A673 (cell line): ENCODE measurements at regions not wholly inside any gene's neighbourhood (a gene's known extent, or its start where the extent isn't known, plus 50 kb on each side); places are given as distances from the start of the nearest gene placed in this dataset.

Source experiments
- CTCF ChIP-seq: fragments of 300-800, 200-600 bp; sonication (generic); conservative IDR thresholded peaks from 2 replicates; pipeline ENCODE4 v1.5.1; 2017; ENCODE audit warnings: low read depth, mild to moderate bottlenecking, antibody characterized with exemption, low read length, moderate library complexity, mixed read lengths
- EZH2 ChIP-seq: fragments of 200-600 bp; sonication (generic); IDR thresholded peaks from 2 replicates; pipeline ENCODE4 v1.6.1; 2017; ENCODE audit warnings: borderline replicate concordance, low read depth, mild to moderate bottlenecking, mixed read lengths, antibody characterized with exemption, low read length; ENCODE audit not compliant: poor library complexity, severe bottlenecking

GRCh38 chr11:127726367-127726766, 725.8 kb upstream of the KIRREL3 start:
- TF ChIP-seq CTCF (no peak), EZH2 (no peak)
